NT2/D1 (cell line): ENCODE measurements at regions not wholly inside any gene's neighbourhood (a gene's known extent, or its start where the extent isn't known, plus 50 kb on each side); places are given as distances from the start of the nearest gene placed in this dataset.

ENCODE experiments used
- SUZ12 ChIP-seq: IDR thresholded peaks from 2 replicates; pipeline ENCODE4 v1.6.1; 2011; ENCODE audit not compliant: insufficient read length, insufficient read depth; ENCODE audit errors: extremely low read depth
- ZNF274 ChIP-seq: IDR thresholded peaks from 2 replicates; pipeline ENCODE4 v1.6.1; 2011; ENCODE audit warnings: mild to moderate bottlenecking, low read depth, low read length

- TF ChIP-seq ZNF274: no peak
- TF ChIP-seq SUZ12: no peak
Measured at GRCh38 chr1:8162168-8162567, 136.1 kb upstream of the ERRFI1 start.
